ENCODE measurements at regions not wholly inside any gene's neighbourhood (a gene's known extent, or its start where the extent isn't known, plus 50 kb on each side); places are given as distances from the start of the nearest gene placed in this dataset.
A peak's percentile ranks its signal among the peaks of the same experiment; 100 is the strongest.
"Not testable (repeated sequence)": the region's sequence is repeated elsewhere in the genome, so short reads cannot be mapped to it uniquely, and the experiment has no call there.

GRCh38 chr16:47905771-47906170, 250.0 kb downstream of the ABCC12 start:
- peak; percentile 16 for DNase-seq (ENCODE audit: low spot score)

GRCh38 chr16:47904691-47905090, 251.1 kb downstream of the ABCC12 start:
- DNase-seq (ENCODE audit: low spot score) = no peak

- DNase-seq (ENCODE audit: low spot score) = no peak
Measured at GRCh38 chr16:47903470-47903869, 252.3 kb downstream of the ABCC12 start.

- not testable (repeated sequence) for DNase-seq (ENCODE audit: low spot score)
Measured at GRCh38 chr16:47897105-47897504, 258.7 kb downstream of the ABCC12 start.

- DNase-seq (ENCODE audit: low spot score) = no peak
Measured at GRCh38 chr16:47895146-47895545, 260.6 kb downstream of the ABCC12 start.

GRCh38 chr16:47892999-47893398, 262.8 kb downstream of the ABCC12 start:
- DNase-seq (ENCODE audit: low spot score) = no peak

- no peak for DNase-seq (ENCODE audit: low spot score)
Measured at GRCh38 chr16:47888734-47889133, 267.1 kb downstream of the ABCC12 start.

- peak; percentile 34 for DNase-seq (ENCODE audit: low spot score)
Measured at GRCh38 chr16:47888142-47888541, 267.7 kb downstream of the ABCC12 start.

GRCh38 chr16:47887496-47887895, 268.3 kb downstream of the ABCC12 start:
- peak; percentile 29 for DNase-seq (ENCODE audit: low spot score)

GRCh38 chr16:47886631-47887415, 269.0 kb downstream of the ABCC12 start:
- DNase-seq (ENCODE audit: low spot score) = no peak

- no peak for DNase-seq (ENCODE audit: low spot score)
Measured at GRCh38 chr16:47886139-47886538, 269.7 kb downstream of the ABCC12 start.

GRCh38 chr16:47885489-47885888, 270.3 kb downstream of the ABCC12 start:
- DNase-seq (ENCODE audit: low spot score) = no peak

GRCh38 chr16:47884116-47884725, 271.6 kb downstream of the ABCC12 start:
- no peak for DNase-seq (ENCODE audit: low spot score)

- no peak for DNase-seq (ENCODE audit: low spot score)
Measured at GRCh38 chr16:47881574-47881973, 274.2 kb downstream of the ABCC12 start.

- DNase-seq (ENCODE audit: low spot score) = no peak
Measured at GRCh38 chr16:47880653-47881052, 275.1 kb downstream of the ABCC12 start.

- DNase-seq (ENCODE audit: low spot score) = no peak
Measured at GRCh38 chr16:47877166-47877565, 278.6 kb downstream of the ABCC12 start.

GRCh38 chr16:47876511-47876910, 279.3 kb downstream of the ABCC12 start:
- DNase-seq (ENCODE audit: low spot score) = no peak

GRCh38 chr16:47873434-47873833, 282.4 kb downstream of the ABCC12 start:
- DNase-seq (ENCODE audit: low spot score) = no peak

- DNase-seq (ENCODE audit: low spot score) = no peak
Measured at GRCh38 chr16:47872225-47872624, 283.6 kb downstream of the ABCC12 start.

GRCh38 chr16:47866423-47866822, 289.4 kb downstream of the ABCC12 start:
- no peak for DNase-seq (ENCODE audit: low spot score)

GRCh38 chr16:47865337-47865855, 290.4 kb downstream of the ABCC12 start:
- DNase-seq (ENCODE audit: low spot score) = no peak

- not testable (repeated sequence) for DNase-seq (ENCODE audit: low spot score)
Measured at GRCh38 chr16:47864262-47864661, 291.5 kb downstream of the ABCC12 start.

- no peak for DNase-seq (ENCODE audit: low spot score)
Measured at GRCh38 chr16:47861999-47862398, 293.8 kb downstream of the ABCC12 start.

Measured in AG20443 (cell line).